GM06990 (cell line): ENCODE measurements at regions not wholly inside any gene's neighbourhood (a gene's known extent, or its start where the extent isn't known, plus 50 kb on each side); places are given as distances from the start of the nearest gene placed in this dataset.

ENCODE experiments used
- DNase-seq: peaks from one replicate; pipeline ENCODE4 v3.0.0-alpha.2; 2011; ENCODE audit not compliant: insufficient read length; ENCODE audit errors: extremely low read depth
- H3K27me3 ChIP-seq: replicated peaks from 2 replicates; pipeline ENCODE4 v1.6.0; 2011; ENCODE audit warnings: low read length; ENCODE audit not compliant: control insufficient read depth, insufficient read depth
- H3K36me3 ChIP-seq: 2 replicates; pipeline ENCODE4 v1.5.1; 2011; ENCODE audit warnings: low read length; ENCODE audit not compliant: control insufficient read depth, insufficient read depth
- H3K4me3 ChIP-seq: replicated peaks from 2 replicates; pipeline ENCODE4 v1.5.1; 2011; ENCODE audit warnings: low read depth, mild to moderate bottlenecking, control low read depth, low read length
- CTCF ChIP-seq: IDR thresholded peaks from 2 replicates; pipeline ENCODE4 v1.5.1; 2011; ENCODE audit warnings: low read length, control low read depth, mild to moderate bottlenecking, inconsistent platforms; ENCODE audit not compliant: insufficient read depth, poor library complexity, severe bottlenecking

DNA sequence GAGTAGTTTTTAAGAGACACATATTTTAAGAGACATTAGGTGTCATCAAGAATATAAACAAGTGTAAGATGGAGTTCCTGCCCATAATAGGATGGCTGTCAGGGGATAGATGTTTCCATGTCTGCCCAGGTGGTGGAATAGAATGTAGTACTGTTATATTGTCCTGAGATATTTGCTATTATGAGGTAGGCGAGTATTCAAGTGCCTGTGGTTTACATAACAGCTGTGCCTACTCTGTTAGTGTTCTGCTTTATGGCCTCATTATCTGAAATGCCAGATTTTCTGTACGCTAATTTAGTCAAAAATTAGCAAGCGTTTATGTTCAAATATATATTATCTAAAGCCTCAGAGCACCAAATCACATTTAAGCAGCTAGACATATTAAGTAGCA lies 360.2 kb upstream of the ROPN1 start:
- Histone ChIP-seq H3K36me3 (no peaks in the 10 kb centered on the region), H3K27me3 (no peaks in the 10 kb centered on the region), H3K4me3 (no peak overlapping the region)
- no peak for TF ChIP-seq CTCF
- no peak for DNase-seq

GRCh38 chr3:124353691-124354090 lies 361.8 kb upstream of the ROPN1 start:
- no peak for TF ChIP-seq CTCF
- H3K27me3 ChIP-seq, result no peaks in the 10 kb centered on the region; the same call in 1 of the 2 replicates
- DNase-seq, result no peak
- no peaks in the 10 kb centered on the region for H3K36me3 ChIP-seq
- H3K4me3 ChIP-seq, result no peak overlapping the region

DNA sequence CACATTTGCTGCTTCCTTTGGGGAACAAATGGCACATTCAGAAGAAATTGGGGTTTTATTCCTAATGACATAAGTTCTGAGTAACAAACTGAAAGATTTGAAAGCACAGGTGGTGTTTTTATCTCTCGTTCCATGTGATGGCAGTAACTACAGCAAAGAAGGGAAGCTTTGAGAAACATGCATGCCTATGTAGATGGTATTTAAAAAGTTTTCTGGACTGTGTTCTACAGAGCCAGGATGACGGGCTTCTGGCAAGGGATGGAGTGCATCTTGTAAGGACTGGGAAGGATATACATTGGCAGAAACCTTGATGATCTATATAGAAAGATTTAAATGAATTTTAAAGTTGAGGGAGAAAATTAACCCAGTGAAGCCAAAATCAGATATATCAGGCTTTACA lies 362.2 kb upstream of the ROPN1 start:
- TF ChIP-seq CTCF, result no peak
- no peak overlapping the region for H3K4me3 ChIP-seq
- DNase-seq, result no peak
- no peaks in the 10 kb centered on the region for H3K36me3 ChIP-seq
- H3K27me3 ChIP-seq, result no peaks in the 10 kb centered on the region; the same call in 1 of the 2 replicates

GRCh38 chr3:124358156-124358555 lies 366.2 kb upstream of the ROPN1 start:
- DNase-seq, result no peak
- Histone ChIP-seq H3K27me3 (no peaks in the 10 kb centered on the region; the same call in none of the 2 replicates), H3K4me3 (no peak overlapping the region), H3K36me3 (no peaks in the 10 kb centered on the region)
- no peak for TF ChIP-seq CTCF

DNA sequence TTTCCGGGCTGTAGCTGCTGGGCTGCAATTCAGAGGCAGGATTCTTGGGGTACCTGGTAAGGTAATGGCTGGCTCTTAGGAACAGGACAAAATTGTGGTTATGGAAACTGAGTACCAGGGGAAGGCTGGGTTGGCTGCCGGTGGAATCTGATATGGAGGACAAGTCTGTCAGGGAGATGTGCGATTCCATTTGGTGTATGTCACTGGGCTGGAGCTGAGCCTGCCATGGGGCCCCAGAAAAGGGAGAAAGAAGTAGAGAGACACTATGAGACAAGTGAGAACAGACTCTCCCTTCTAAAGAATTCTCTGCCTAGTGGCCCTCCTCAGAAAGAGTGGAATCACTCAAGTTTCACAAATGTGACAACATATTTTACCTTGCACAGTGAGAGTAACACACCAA lies 368.2 kb upstream of the ROPN1 start:
- DNase-seq, result no peak
- no peaks in the 10 kb centered on the region for H3K36me3 ChIP-seq
- TF ChIP-seq CTCF, result no peak
- H3K4me3 ChIP-seq, result no peak overlapping the region
- no peaks in the 10 kb centered on the region; the same call in none of the 2 replicates for H3K27me3 ChIP-seq

DNA sequence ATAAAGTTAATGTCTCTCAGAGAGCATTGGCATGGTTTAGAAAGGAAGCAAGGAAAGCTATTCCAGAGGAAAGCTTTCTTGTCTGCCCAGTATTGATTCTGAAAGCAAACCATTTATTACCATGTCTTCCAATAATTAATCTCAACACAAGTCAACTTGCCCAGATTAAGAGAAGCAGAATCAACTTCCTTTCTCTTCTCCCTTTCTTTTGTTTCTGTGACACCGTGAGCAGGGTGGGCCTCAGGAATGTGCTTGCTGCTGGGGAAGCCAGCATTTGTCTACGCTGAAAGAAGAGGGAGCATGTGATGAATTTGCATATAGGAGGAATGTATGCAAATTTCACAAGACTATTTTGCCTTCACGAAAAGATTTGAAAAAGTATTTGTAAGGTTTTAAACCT lies 368.6 kb upstream of the ROPN1 start:
- DNase-seq, result no peak
- no peak for TF ChIP-seq CTCF
- Histone ChIP-seq H3K36me3 (no peaks in the 10 kb centered on the region), H3K4me3 (no peak overlapping the region), H3K27me3 (no peaks in the 10 kb centered on the region; the same call in none of the 2 replicates)
